ENCODE measurements at regions not wholly inside any gene's neighbourhood (a gene's known extent, or its start where the extent isn't known, plus 50 kb on each side); places are given as distances from the start of the nearest gene placed in this dataset.

DNA sequence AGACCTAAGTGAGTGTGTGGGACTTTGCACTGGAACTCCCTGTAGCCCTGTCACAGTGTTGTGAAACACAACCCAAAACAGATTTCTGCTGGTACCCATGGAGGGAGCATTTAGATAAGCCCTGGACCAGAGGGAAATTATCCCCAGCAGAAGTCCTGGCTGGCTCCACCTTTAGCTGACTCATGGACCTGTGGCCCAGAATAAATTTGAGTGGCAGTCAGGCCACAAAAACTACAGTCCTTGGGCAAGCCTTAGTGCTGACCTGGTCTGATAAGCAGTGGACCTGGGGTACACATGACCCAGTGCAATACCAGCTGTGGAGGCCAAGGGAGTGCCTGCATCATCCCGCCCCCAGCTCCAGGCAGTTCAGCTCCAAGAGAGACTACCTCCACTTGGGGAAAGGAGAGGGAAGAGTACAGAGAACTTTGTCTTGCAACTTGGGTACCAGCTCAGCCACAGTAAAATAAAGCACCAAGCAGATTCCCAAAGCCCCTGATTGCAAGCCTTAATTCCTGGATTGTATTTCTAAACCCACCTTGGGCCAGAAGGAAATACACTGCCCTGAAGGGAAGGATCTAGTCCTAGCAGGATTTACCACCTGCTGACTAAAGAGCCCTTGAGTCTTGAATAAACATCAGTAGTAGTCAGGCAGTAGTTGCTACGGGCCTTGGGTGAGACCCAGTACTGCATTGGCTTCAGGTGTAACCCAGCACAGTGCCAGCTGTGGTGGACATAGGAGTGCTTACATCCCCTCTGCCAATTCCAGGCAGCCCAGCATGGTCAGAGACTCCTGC, 140.4 kb upstream of the COL21A1 start:
- no peaks in the 10 kb centered on the region for H3K9me3 Mint-ChIP-seq
- H3K36me3 Mint-ChIP-seq (ENCODE audit: insufficient read depth) = no peaks in the 10 kb centered on the region
- H3K27me3 Mint-ChIP-seq = no peaks in the 10 kb centered on the region
- no peak for DNase-seq (ENCODE audit: low spot score in 2 of 2)
- H3K4me3 Mint-ChIP-seq = no peak overlapping the region
- ATAC-seq (replicated peaks; ENCODE audit: extremely low read depth, poor library complexity, severe bottlenecking) = no peak
- no peaks in the 10 kb centered on the region for H3K4me1 Mint-ChIP-seq
- no peak overlapping the region for H3K27ac Mint-ChIP-seq (ENCODE audit: low read depth)

DNA sequence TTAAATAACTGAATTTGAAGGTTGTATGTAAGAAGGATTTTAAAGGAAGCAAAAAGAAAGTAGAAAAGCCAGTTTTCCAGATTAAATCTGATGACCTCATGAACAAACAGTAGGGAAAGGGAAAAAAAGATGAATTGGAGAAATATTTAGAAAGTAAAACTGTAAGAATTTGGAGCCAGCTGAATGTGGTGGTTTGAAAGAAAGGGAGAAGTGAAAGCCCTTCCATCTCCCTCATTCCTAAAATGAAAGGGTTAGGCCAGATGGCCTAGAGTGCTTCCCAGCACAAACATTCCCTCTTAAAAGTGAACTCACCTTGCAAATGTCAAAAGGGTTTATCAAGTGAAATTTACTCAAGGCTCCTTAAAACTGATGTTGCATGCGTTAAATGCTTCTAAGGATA, 139.3 kb upstream of the COL21A1 start:
- Mint-ChIP-seq H3K27ac (ENCODE audit: low read depth) (no peak overlapping the region), H3K36me3 (ENCODE audit: insufficient read depth) (no peaks in the 10 kb centered on the region), H3K4me3 (no peak overlapping the region), H3K27me3 (no peaks in the 10 kb centered on the region), H3K4me1 (no peaks in the 10 kb centered on the region), H3K9me3 (no peaks in the 10 kb centered on the region)
- ATAC-seq (replicated peaks; ENCODE audit: extremely low read depth, poor library complexity, severe bottlenecking) (no peak), DNase-seq (ENCODE audit: low spot score in 2 of 2) (no peak)

- no peak overlapping the region for H3K27ac Mint-ChIP-seq (ENCODE audit: low read depth)
- no peak for DNase-seq (ENCODE audit: low spot score in 2 of 2)
- ATAC-seq (replicated peaks; ENCODE audit: extremely low read depth, poor library complexity, severe bottlenecking) = no peak
- no peaks in the 10 kb centered on the region for H3K4me1 Mint-ChIP-seq
- no peak overlapping the region for H3K4me3 Mint-ChIP-seq
- H3K27me3 Mint-ChIP-seq = no peaks in the 10 kb centered on the region
- no peaks in the 10 kb centered on the region for H3K9me3 Mint-ChIP-seq
- no peaks in the 10 kb centered on the region for H3K36me3 Mint-ChIP-seq (ENCODE audit: insufficient read depth)
Measured at GRCh38 chr6:56385981-56386593, 138.7 kb upstream of the COL21A1 start.

- Mint-ChIP-seq H3K27me3 (no peaks in the 10 kb centered on the region), H3K9me3 (no peaks in the 10 kb centered on the region), H3K36me3 (ENCODE audit: insufficient read depth) (no peaks in the 10 kb centered on the region), H3K4me3 (no peak overlapping the region), H3K27ac (ENCODE audit: low read depth) (no peak overlapping the region), H3K4me1 (no peaks in the 10 kb centered on the region)
- DNase-seq (ENCODE audit: low spot score in 2 of 2) (no peak), ATAC-seq (replicated peaks; ENCODE audit: extremely low read depth, poor library complexity, severe bottlenecking) (no peak)
Measured at GRCh38 chr6:56383160-56383559, 135.8 kb upstream of the COL21A1 start.

DNA sequence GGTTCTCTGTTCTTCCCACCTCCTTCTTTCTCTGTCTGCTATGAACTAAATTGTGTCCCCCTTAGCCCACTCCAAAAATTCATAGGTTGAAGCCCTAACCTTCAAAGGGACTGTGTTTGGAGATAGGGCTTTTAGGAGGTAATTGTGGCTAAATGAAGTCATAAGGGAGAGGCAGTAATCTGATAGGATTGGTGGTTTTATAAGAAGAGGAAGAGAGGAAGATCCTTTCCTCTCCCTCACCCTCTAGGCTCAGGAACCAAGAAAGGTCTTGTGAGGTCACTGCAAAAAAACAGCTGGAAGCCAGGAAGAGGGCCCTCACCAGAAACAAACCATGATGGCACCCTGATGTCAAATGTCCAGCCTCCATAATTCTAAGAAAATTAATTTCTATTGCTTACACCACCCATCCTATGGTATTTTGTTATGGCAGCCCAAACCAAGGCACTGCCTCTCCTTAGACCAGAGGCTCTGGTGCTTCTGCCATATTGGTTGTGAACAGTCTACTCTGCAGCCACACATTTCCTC, 135.1 kb upstream of the COL21A1 start:
- Mint-ChIP-seq H3K27ac (ENCODE audit: low read depth) (no peak overlapping the region), H3K27me3 (no peaks in the 10 kb centered on the region), H3K9me3 (no peaks in the 10 kb centered on the region), H3K4me1 (no peaks in the 10 kb centered on the region), H3K4me3 (no peak overlapping the region), H3K36me3 (ENCODE audit: insufficient read depth) (no peaks in the 10 kb centered on the region)
- ATAC-seq (replicated peaks; ENCODE audit: extremely low read depth, poor library complexity, severe bottlenecking) (no peak), DNase-seq (ENCODE audit: low spot score in 2 of 2) (no peak)

- H3K27me3 Mint-ChIP-seq = no peaks in the 10 kb centered on the region
- no peaks in the 10 kb centered on the region for H3K4me1 Mint-ChIP-seq
- H3K36me3 Mint-ChIP-seq (ENCODE audit: insufficient read depth) = no peaks in the 10 kb centered on the region
- no peak overlapping the region for H3K27ac Mint-ChIP-seq (ENCODE audit: low read depth)
- DNase-seq (ENCODE audit: low spot score in 2 of 2) (no peak), ATAC-seq (replicated peaks; ENCODE audit: extremely low read depth, poor library complexity, severe bottlenecking) (no peak)
- H3K4me3 Mint-ChIP-seq = no peak overlapping the region
- no peaks in the 10 kb centered on the region for H3K9me3 Mint-ChIP-seq
Measured at GRCh38 chr6:56381801-56382251, 134.4 kb upstream of the COL21A1 start.

DNA sequence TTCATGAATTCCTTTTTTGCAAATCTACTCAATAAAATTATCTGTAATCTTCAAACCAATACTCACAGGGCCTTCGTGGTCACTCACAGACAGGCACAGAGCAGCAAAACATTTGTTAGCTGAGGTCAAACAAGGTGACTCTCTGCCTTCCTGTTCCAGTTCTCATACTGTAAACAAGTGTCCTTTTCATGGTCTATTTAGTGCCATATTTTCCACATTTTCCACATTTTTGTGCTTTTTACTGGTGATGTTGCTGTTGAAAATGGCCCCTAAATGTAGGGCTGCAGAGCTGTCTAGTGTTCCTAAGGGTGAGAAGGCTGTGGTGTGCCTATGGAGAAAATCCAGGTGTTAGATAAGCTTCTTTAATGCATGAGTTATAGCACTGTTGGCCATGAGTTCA, 133.1 kb upstream of the COL21A1 start:
- Mint-ChIP-seq H3K4me3 (no peak overlapping the region), H3K27ac (ENCODE audit: low read depth) (no peak overlapping the region), H3K4me1 (no peaks in the 10 kb centered on the region), H3K9me3 (no peaks in the 10 kb centered on the region), H3K27me3 (no peaks in the 10 kb centered on the region), H3K36me3 (ENCODE audit: insufficient read depth) (no peaks in the 10 kb centered on the region)
- no peak for DNase-seq (ENCODE audit: low spot score in 2 of 2)
- ATAC-seq (replicated peaks; ENCODE audit: extremely low read depth, poor library complexity, severe bottlenecking) = no peak

DNA sequence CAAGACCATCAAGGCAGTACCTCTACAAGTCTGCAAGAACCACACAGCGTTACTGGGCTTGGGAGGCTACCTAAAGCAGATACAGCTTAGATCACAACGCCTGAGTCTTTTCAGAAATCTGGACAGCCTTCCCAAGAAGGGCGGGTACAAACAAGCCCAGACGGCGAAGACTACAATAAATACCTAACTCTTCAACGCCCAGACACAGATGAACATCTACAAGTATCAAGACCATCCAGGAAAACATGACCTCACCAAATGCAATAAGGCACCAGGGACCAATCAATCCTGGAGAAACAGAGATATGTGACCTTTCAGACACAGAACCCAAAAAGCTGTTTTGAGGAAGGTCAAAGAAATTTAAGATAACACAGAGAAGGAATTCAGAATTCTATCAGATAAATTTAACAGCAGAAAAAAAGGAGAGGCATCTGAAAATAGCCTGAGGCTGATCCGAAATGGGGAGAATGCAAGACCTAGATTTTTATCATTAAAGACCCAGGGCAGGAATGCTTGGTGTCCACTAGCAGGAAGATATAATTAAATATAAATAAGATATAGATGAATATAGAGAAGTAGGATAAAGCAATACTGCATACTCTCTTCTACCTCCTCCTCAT, 131.7 kb upstream of the COL21A1 start:
- no peak overlapping the region for H3K27ac Mint-ChIP-seq (ENCODE audit: low read depth)
- DNase-seq (ENCODE audit: low spot score in 2 of 2) (no peak), ATAC-seq (replicated peaks; ENCODE audit: extremely low read depth, poor library complexity, severe bottlenecking) (no peak)
- H3K36me3 Mint-ChIP-seq (ENCODE audit: insufficient read depth) = no peaks in the 10 kb centered on the region
- no peaks in the 10 kb centered on the region for H3K9me3 Mint-ChIP-seq
- H3K27me3 Mint-ChIP-seq = no peaks in the 10 kb centered on the region
- no peak overlapping the region for H3K4me3 Mint-ChIP-seq
- no peaks in the 10 kb centered on the region for H3K4me1 Mint-ChIP-seq

GRCh38 chr6:56378507-56378906, 131.1 kb upstream of the COL21A1 start:
- ATAC-seq (replicated peaks; ENCODE audit: extremely low read depth, poor library complexity, severe bottlenecking) = no peak
- Mint-ChIP-seq H3K4me1 (no peaks in the 10 kb centered on the region), H3K27ac (ENCODE audit: low read depth) (no peak overlapping the region), H3K27me3 (no peaks in the 10 kb centered on the region), H3K4me3 (no peak overlapping the region), H3K36me3 (ENCODE audit: insufficient read depth) (no peaks in the 10 kb centered on the region), H3K9me3 (no peaks in the 10 kb centered on the region)
- DNase-seq (ENCODE audit: low spot score in 2 of 2) = no peak

DNA sequence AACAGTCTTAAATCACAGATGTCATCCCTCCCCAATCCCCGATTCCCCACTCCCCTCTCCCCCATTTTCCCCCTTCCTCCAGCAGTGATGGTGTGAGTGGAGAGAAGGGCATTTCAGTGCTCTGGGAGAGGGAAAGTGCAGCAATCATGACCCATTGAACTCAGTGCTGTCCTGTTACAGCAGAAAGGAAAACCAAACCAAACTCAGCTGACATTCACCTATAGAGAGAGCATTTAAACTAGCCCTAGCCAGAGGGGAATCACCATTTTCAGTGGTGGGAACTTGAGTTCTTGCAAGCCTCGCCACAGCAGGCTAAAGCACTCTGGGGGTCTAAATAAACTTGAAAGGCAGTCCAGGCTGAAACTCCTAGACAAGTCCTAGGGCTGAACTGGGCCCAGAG, 129.9 kb upstream of the COL21A1 start:
- DNase-seq (ENCODE audit: low spot score in 2 of 2) = no peak
- no peak overlapping the region for H3K4me3 Mint-ChIP-seq
- no peaks in the 10 kb centered on the region for H3K27me3 Mint-ChIP-seq
- no peaks in the 10 kb centered on the region for H3K4me1 Mint-ChIP-seq
- no peaks in the 10 kb centered on the region for H3K36me3 Mint-ChIP-seq (ENCODE audit: insufficient read depth)
- H3K9me3 Mint-ChIP-seq = no peaks in the 10 kb centered on the region
- no peak overlapping the region for H3K27ac Mint-ChIP-seq (ENCODE audit: low read depth)
- ATAC-seq (replicated peaks; ENCODE audit: extremely low read depth, poor library complexity, severe bottlenecking) = no peak

GRCh38 chr6:56375806-56376205, 128.4 kb upstream of the COL21A1 start:
- ATAC-seq (replicated peaks; ENCODE audit: extremely low read depth, poor library complexity, severe bottlenecking) = no peak
- no peak for DNase-seq (ENCODE audit: low spot score in 2 of 2)
- H3K4me3 Mint-ChIP-seq = no peak overlapping the region
- H3K27ac Mint-ChIP-seq (ENCODE audit: low read depth) = no peak overlapping the region
- no peaks in the 10 kb centered on the region for H3K36me3 Mint-ChIP-seq (ENCODE audit: insufficient read depth)
- no peaks in the 10 kb centered on the region for H3K4me1 Mint-ChIP-seq
- no peaks in the 10 kb centered on the region for H3K27me3 Mint-ChIP-seq
- H3K9me3 Mint-ChIP-seq = no peaks in the 10 kb centered on the region

DNA sequence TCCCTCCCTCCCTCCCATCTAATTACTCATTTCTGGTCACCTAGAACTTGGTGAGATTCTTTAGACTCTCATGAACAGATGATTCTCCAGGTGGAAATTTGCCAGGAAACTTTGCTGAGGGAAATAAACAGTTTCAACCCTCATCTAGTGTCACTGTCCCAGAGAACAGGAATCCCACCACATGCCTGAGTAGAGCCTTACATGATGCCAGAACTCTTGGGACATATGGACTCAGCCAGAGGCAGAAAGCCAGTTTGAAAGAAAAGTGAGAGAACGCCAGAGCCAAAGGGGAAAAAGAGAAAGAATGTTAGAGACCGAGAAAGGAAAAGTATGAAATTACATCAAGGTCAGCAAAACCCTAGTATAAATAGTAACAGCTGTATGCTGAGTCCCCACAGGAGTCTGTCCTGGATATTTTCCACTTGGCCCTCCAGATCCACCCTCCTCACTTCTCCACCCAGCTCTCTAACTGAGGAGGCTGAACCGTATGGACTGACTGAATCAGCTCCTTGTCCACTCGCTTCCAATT, 127.5 kb upstream of the COL21A1 start:
- Mint-ChIP-seq H3K9me3 (no peaks in the 10 kb centered on the region), H3K4me1 (no peaks in the 10 kb centered on the region), H3K27me3 (no peaks in the 10 kb centered on the region), H3K4me3 (no peak overlapping the region), H3K36me3 (ENCODE audit: insufficient read depth) (no peaks in the 10 kb centered on the region), H3K27ac (ENCODE audit: low read depth) (no peak overlapping the region)
- no peak for DNase-seq (ENCODE audit: low spot score in 2 of 2)
- ATAC-seq (replicated peaks; ENCODE audit: extremely low read depth, poor library complexity, severe bottlenecking) = no peak

Data from central memory CD8-positive, alpha-beta T cell (primary cell).